OCI-LY7 (cell line): ENCODE measurements at regions not wholly inside any gene's neighbourhood (a gene's known extent, or its start where the extent isn't known, plus 50 kb on each side); places are given as distances from the start of the nearest gene placed in this dataset.

ENCODE experiments used
- BruUV-seq: library from RNA; stranded (reverse); fragments of 400-500 nt; replicated peaks from 2 replicates; lab custom pipeline; 2021; lab: Mats Ljungman, UMichigan
- CTCF ChIA-PET: fragments of 300-600 bp; sonication (Branson Sonifier 250); formaldehyde crosslinking; loops from one replicate; lab custom pipeline; 2022; ENCODE audit warnings: antibody characterized with exemption; ENCODE audit not compliant: unreplicated experiment; lab: Charles Lee
- POLR2A ChIA-PET: fragments of 300-600 bp; sonication (Branson Sonifier 250); formaldehyde crosslinking; loops from one replicate; lab custom pipeline; 2022; ENCODE audit warnings: antibody characterized with exemption; lab: Charles Lee
- DNase-seq: peaks from one replicate; pipeline ENCODE4 v3.0.0-alpha.2; 2015; ENCODE audit warnings: low spot score
- H2AFZ ChIP-seq: fragments of 200-600 bp; sonication (generic), shearing (Covaris generic); 2 replicates; pipeline ENCODE4 v1.6.1; 2014; ENCODE audit warnings: mild to moderate bottlenecking, antibody characterized with exemption, low read length, moderate library complexity
- H3K27ac ChIP-seq: fragments of 200-600 bp; sonication (generic); 2 replicates; pipeline ENCODE4 v1.5.1; 2014; ENCODE audit warnings: mixed run types, low read depth, mild to moderate bottlenecking, moderate library complexity, low read length, inconsistent platforms; ENCODE audit not compliant: poor library complexity, severe bottlenecking
- H3K36me3 ChIP-seq: fragments of 200-600 bp; sonication (generic); 2 replicates; pipeline ENCODE4 v1.6.1; 2014; ENCODE audit warnings: mild to moderate bottlenecking, antibody characterized with exemption, low read length, moderate library complexity, mixed read lengths; ENCODE audit not compliant: insufficient read depth
- H3K4me1 ChIP-seq: fragments of 200-600 bp; sonication (generic); 2 replicates; pipeline ENCODE4 v1.5.1; 2014; ENCODE audit warnings: mild to moderate bottlenecking, low read length; ENCODE audit not compliant: insufficient read depth, poor library complexity, severe bottlenecking
- H3K4me2 ChIP-seq: fragments of 200-600 bp; sonication (generic); 2 replicates; pipeline ENCODE4 v1.6.1; 2014; ENCODE audit warnings: mild to moderate bottlenecking, low read length
- H3K4me3 ChIP-seq: fragments of 200-600 bp; sonication (generic); 2 replicates; pipeline ENCODE4 v1.5.1; 2014; ENCODE audit warnings: mild to moderate bottlenecking, low read depth, low read length; ENCODE audit not compliant: poor library complexity, severe bottlenecking
- H3K79me2 ChIP-seq: fragments of 200-600 bp; sonication (generic); 2 replicates; pipeline ENCODE4 v1.6.1; 2016; ENCODE audit warnings: low read depth, mild to moderate bottlenecking, low read length, moderate library complexity, mixed read lengths; ENCODE audit not compliant: insufficient read depth
- H3K9me2 ChIP-seq: fragments of 200-600 bp; sonication (generic); 2 replicates; pipeline ENCODE4 v1.6.1; 2016; ENCODE audit warnings: mild to moderate bottlenecking, low read length, mixed read lengths; ENCODE audit not compliant: insufficient read depth
- H3K9me3 ChIP-seq: fragments of 200-600 bp; sonication (generic); 2 replicates; pipeline ENCODE4 v1.6.1; 2014; ENCODE audit warnings: mild to moderate bottlenecking, mixed run types, low read length, mixed read lengths
- H4K20me1 ChIP-seq: fragments of 200-600 bp; sonication (generic); 2 replicates; pipeline ENCODE4 v1.6.1; 2014; ENCODE audit warnings: mild to moderate bottlenecking, antibody characterized with exemption, low read length, moderate library complexity, mixed read lengths; ENCODE audit not compliant: insufficient read depth
- EZH2phosphoT487 ChIP-seq: fragments of 200-600 bp; sonication (generic); IDR thresholded peaks from 2 replicates; pipeline ENCODE4 v1.6.1; 2018; ENCODE audit warnings: low read depth, borderline replicate concordance, mild to moderate bottlenecking, mixed run types, antibody characterized with exemption, low read length, moderate library complexity, mixed read lengths
- intact Hi-C: fragments of 100-400 bp; cut with micrococcal nuclease; formaldehyde crosslinking; loops from one replicate; pipeline ENCODE4 v1.10.0; 2022; ENCODE audit not compliant: unreplicated experiment
- TF ChIP-seq, protein P1 (sequence below): fragments of 200-600 bp; sonication (generic); conservative IDR thresholded peaks from 2 replicates; pipeline ENCODE4 v1.5.1; 2014; ENCODE audit warnings: mild to moderate bottlenecking, antibody characterized with exemption, low read length, moderate library complexity, mixed read lengths

DNA sequence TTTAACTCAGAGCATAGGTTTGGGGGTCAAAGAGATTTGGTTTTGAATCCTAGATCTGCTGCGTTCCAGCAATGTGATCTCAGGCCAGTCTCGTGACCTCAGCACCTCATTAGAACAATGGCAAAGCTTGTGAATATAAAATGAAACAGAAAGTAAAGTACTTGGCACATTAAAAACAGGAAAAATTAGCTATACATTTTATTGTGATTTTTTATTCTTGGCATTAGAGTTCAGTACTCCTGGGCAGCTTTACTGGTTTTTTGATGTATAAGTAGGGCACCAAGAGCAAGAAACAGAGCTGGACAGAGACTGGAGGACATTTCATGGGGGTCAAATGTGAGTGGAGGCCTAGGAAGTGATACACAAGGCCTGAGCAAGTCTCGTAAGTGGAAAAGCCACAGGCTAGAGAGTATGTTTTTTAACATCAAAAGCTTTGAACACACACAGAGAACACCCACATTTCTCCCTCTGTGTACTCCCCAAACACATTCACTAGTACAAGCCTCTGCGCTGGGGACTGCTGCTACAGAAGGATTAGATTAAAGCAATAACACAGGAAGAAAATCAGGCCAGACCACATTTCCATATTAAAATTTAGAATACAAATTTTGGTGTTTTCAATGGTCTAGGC lies 157.2 kb upstream of the SLC25A13 start:
- Histone ChIP-seq H3K4me2 (no peak overlapping the region), H3K4me1 (no peaks in the 10 kb centered on the region), H3K9me2 (no peaks in the 10 kb centered on the region), H3K9me3 (no peaks in the 10 kb centered on the region), H3K4me3 (no peak overlapping the region), H3K27ac (no peak overlapping the region), H3K36me3 (no peaks in the 10 kb centered on the region), H2AFZ (no peak overlapping the region; the same call in 1 of the 2 replicates), H3K79me2 (no peaks in the 10 kb centered on the region), H4K20me1 (no peaks in the 10 kb centered on the region)
- no TSS peak for BruUV-seq
- no peak for DNase-seq
- intact Hi-C loops: no loop called here
- POLR2A ChIA-PET: no interaction called here
- TF ChIP-seq, protein P1, sequence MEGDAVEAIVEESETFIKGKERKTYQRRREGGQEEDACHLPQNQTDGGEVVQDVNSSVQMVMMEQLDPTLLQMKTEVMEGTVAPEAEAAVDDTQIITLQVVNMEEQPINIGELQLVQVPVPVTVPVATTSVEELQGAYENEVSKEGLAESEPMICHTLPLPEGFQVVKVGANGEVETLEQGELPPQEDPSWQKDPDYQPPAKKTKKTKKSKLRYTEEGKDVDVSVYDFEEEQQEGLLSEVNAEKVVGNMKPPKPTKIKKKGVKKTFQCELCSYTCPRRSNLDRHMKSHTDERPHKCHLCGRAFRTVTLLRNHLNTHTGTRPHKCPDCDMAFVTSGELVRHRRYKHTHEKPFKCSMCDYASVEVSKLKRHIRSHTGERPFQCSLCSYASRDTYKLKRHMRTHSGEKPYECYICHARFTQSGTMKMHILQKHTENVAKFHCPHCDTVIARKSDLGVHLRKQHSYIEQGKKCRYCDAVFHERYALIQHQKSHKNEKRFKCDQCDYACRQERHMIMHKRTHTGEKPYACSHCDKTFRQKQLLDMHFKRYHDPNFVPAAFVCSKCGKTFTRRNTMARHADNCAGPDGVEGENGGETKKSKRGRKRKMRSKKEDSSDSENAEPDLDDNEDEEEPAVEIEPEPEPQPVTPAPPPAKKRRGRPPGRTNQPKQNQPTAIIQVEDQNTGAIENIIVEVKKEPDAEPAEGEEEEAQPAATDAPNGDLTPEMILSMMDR: no peak
- TF ChIP-seq EZH2phosphoT487: no peak
- CTCF ChIA-PET: no interaction called here

DNA sequence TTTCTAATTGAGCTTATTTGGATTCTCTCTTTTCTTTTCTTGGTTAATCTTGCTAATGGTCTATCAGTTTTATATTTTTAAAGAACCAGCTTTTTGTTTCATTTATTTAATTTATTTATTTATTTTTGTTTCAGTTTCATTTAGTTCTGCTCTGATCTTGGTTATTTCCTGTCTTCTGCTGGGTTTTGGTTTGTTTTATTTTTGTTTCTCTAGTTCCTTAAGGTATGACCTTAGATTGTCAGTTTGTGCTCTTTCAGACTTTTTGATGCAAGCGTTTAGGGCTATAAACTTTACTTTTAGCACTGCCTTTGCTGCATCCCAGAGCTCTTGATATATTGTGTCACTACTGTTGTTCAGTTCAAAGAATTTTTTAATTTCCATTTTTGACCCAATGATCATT lies 149.7 kb upstream of the SLC25A13 start:
- intact Hi-C loops: no loop called here
- Histone ChIP-seq H3K9me2 (no peaks in the 10 kb centered on the region), H3K4me2 (no peak overlapping the region), H4K20me1 (no peaks in the 10 kb centered on the region), H3K79me2 (no peaks in the 10 kb centered on the region), H2AFZ (no peak overlapping the region), H3K9me3 (no peaks in the 10 kb centered on the region), H3K4me3 (no peak overlapping the region), H3K27ac (no peak overlapping the region), H3K4me1 (no peaks in the 10 kb centered on the region), H3K36me3 (no peaks in the 10 kb centered on the region)
- ChIA-PET POLR2A (interaction anchor here (0.7 kb wide), 1 partner anchor 25 kb away, joined by 3 read pairs; no protein-coding TSS in a partner anchor), CTCF (no interaction called here)
- no TSS peak for BruUV-seq
- TF ChIP-seq EZH2phosphoT487: no peak
- TF ChIP-seq, protein P1: no peak
- DNase-seq: no peak

DNA sequence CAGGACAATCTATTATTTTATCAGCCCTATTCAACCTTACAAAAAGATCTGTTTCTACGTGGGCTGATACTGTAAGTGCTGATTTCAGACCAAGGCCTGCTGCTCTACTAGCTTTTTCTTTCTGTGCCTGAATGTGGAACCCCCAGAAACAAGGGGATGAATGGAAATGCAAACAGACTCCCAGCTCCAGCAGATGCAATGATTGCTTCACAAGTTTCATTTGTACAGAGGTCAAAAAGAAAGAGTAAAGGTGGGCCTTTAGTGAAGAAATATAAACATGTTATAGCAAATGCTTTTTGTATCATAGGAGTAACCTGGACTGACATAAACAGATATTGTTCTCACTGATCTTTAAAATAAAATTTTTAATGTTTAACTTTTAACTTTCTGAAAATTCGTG lies 130.2 kb upstream of the SLC25A13 start:
- Histone ChIP-seq H4K20me1 (no peaks in the 10 kb centered on the region), H3K4me1 (no peaks in the 10 kb centered on the region), H3K36me3 (no peaks in the 10 kb centered on the region), H3K4me3 (no peak overlapping the region), H3K79me2 (no peaks in the 10 kb centered on the region), H3K9me3 (no peaks in the 10 kb centered on the region), H3K27ac (no peak overlapping the region), H3K9me2 (no peaks in the 10 kb centered on the region), H2AFZ (no peak overlapping the region), H3K4me2 (no peak overlapping the region)
- intact Hi-C loops: no loop called here
- ChIA-PET CTCF (no interaction called here), POLR2A (interaction anchor here (1.8 kb wide), 1 partner anchor 11 kb away, joined by 6 read pairs; no protein-coding TSS in a partner anchor)
- no TSS peak for BruUV-seq
- DNase-seq: no peak
- TF ChIP-seq, protein P1: no peak
- no peak for TF ChIP-seq EZH2phosphoT487
